ENCODE measurements at regions not wholly inside any gene's neighbourhood (a gene's known extent, or its start where the extent isn't known, plus 50 kb on each side); places are given as distances from the start of the nearest gene placed in this dataset.

DNA sequence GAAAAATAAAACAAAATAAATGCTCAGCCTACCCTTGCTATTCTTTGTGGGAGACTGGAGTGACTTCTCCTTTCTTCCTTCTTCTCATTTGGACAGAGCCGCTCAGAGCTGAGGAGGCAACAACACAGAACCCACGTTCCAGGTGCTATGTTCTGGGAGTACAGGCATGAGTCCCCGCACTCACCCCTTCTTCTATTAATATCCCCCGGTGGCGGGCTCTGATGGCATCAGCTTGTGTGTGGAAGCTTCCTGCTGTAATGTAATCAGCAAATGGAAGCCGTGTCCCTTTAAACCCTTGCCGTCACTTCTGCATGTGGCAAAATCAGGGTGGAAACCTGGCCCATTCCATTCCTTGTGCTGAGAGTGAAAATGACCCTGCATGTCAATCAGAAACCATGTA, 116.9 kb upstream of the ADARB2 start:
- DNase-seq (ENCODE audit: low read depth) = no peak
- no peak overlapping the region for H3K4me3 ChIP-seq (ENCODE audit: low read depth, low read length)
- TF ChIP-seq, protein P1, sequence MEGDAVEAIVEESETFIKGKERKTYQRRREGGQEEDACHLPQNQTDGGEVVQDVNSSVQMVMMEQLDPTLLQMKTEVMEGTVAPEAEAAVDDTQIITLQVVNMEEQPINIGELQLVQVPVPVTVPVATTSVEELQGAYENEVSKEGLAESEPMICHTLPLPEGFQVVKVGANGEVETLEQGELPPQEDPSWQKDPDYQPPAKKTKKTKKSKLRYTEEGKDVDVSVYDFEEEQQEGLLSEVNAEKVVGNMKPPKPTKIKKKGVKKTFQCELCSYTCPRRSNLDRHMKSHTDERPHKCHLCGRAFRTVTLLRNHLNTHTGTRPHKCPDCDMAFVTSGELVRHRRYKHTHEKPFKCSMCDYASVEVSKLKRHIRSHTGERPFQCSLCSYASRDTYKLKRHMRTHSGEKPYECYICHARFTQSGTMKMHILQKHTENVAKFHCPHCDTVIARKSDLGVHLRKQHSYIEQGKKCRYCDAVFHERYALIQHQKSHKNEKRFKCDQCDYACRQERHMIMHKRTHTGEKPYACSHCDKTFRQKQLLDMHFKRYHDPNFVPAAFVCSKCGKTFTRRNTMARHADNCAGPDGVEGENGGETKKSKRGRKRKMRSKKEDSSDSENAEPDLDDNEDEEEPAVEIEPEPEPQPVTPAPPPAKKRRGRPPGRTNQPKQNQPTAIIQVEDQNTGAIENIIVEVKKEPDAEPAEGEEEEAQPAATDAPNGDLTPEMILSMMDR (conservative IDR thresholded peaks at IDR 0.05; ENCODE audit: low read depth, low read length) = no peak

DNA sequence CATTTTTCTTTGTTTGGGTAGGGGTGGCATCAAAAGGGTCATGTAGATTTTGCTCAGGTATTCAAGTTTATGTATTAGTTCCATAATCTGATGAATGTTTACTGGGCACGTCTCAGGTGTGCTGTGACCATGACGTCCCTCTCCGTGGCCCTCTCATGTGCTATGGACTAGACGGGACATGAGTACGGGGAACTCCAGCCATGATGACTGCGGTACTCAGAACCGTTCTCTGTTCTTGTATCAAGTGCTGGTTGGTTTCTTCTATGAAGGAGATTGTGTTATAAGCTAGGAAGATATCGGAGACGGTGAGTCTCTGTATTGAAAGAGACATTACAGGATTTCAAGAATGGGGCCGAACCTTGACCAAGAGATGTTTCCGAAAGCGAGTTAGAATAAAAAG, 116.5 kb upstream of the ADARB2 start:
- H3K4me3 ChIP-seq (ENCODE audit: low read depth, low read length) = no peak overlapping the region
- TF ChIP-seq, protein P1 (conservative IDR thresholded peaks at IDR 0.05; ENCODE audit: low read depth, low read length) = no peak
- no peak for DNase-seq (ENCODE audit: low read depth)

DNA sequence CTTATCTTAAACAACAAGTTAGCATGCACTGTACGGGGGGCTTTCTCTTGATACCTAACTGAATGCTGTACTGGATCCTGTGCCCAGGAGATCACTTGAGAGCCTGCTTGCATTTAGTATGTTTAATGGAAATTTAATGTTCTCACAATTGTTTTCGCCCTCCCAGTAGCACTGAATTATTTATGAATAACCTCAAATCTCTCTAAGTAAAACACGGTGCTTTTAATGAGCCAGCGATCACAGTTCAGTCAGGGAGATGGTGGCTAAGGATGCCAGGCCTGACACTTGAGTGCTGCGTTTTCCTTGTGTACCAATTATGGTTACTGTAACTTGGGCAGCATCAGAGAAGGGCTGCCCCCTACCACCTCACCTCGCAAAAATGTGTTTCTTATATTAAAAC, 115.5 kb upstream of the ADARB2 start:
- no peak overlapping the region for H3K4me3 ChIP-seq (ENCODE audit: low read depth, low read length)
- TF ChIP-seq, protein P1 (conservative IDR thresholded peaks at IDR 0.05; ENCODE audit: low read depth, low read length) = no peak
- no peak for DNase-seq (ENCODE audit: low read depth)

DNA sequence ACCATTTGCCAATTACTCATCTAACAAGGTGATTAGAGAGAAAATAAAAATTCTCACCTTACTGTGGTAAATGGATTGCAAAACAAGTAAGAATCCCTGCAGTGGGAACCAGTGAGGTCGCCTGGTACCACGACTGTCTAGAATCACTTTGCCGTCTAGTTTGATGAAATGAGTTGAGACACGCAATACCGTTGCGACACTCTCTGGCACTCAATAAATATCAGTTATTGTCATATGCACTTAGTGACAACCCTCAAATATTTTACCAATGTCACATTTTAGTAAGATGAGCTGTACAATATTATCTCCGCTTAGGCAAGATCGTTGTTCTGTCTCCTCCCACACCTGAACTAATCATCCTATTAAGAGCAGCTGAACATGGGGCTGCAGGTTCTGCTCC, 114.4 kb upstream of the ADARB2 start:
- no peak for DNase-seq (ENCODE audit: low read depth)

DNA sequence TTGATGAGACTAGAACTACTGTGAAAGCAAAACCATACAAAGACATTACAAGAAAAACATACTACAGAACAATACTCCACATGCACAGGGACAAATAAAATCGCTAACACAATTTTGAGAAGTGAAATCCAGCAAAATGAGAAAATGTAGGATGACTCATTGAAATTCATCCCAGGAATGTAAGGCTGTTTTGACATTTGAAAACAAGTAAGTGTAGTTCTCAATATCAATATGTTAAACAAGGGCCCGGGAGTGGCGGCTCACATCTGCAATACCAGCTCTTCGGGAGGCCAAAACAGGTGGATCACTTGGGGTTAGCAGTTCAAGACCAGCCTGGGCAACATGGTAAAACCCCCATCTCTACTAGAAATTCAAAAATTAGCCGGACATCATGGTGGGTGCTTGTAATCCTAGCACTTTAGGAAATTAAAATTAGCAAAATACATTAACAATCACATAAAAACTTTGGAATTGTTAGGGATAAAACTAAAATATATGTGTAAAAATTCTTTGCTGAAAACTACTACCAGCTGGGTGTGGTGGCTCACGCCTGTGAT, 113.7 kb upstream of the ADARB2 start:
- no peak overlapping the region for H3K4me3 ChIP-seq (ENCODE audit: low read depth, low read length)
- DNase-seq (ENCODE audit: low read depth) = no peak
- TF ChIP-seq, protein P1 (conservative IDR thresholded peaks at IDR 0.05; ENCODE audit: low read depth, low read length) = no peak

More for the DNA sequence above, 114.4 kb upstream of the ADARB2 start:
- H3K4me3 ChIP-seq (ENCODE audit: low read depth, low read length) = no peak overlapping the region
- TF ChIP-seq, protein P1 (conservative IDR thresholded peaks at IDR 0.05; ENCODE audit: low read depth, low read length) = no peak

DNA sequence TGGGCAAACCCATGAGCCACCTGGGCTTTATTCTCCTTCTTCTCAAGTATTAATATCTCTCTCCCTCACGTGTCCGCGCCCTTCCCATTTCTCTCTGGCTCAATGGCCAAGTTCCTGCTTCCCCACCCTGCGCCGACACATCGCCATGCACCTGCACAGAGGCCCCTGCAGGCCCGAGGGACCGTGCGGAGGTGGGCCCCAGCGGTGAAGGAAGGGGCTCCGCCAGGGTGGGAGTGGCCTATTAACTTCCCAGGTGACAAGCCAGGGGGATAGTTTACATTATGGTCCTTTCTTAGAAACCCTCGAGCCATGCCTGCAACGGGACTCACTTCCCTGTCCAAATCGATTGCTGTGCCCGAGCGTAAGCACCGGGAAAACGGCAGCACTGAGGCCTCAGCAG, 110.0 kb upstream of the ADARB2 start:
- TF ChIP-seq, protein P1 (conservative IDR thresholded peaks at IDR 0.05; ENCODE audit: low read depth, low read length) = no peak
- DNase-seq (ENCODE audit: low read depth) = no peak
- no peak overlapping the region for H3K4me3 ChIP-seq (ENCODE audit: low read depth, low read length)

DNA sequence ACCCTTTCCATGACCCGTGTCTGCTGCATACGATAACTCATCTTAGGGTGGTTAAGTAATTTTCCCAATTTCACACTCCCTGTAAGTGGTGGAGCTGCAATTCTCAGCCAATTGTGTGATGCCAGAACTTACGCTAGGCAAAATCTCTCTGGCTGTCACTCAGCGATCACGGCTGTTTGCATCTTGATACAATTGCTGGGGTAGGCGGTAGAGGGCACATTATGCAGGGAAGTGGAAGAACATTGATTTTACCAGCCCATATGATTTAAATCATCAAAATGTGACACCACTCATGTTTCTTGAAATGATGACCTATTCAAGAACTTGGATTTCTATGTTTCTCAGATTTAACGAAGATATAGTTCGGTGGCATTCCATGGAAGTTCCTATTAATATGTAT, 108.7 kb upstream of the ADARB2 start:
- TF ChIP-seq, protein P1 (conservative IDR thresholded peaks at IDR 0.05; ENCODE audit: low read depth, low read length) = no peak
- no peak for DNase-seq (ENCODE audit: low read depth)

More for the DNA sequence above, 108.7 kb upstream of the ADARB2 start:
- H3K4me3 ChIP-seq (ENCODE audit: low read depth, low read length) = no peak overlapping the region
